Gastroesophageal sphincter (tissue), 3 donors: ENCODE measurements at regions not wholly inside any gene's neighbourhood (a gene's known extent, or its start where the extent isn't known, plus 50 kb on each side); places are given as distances from the start of the nearest gene placed in this dataset.

Source experiments
- EP300 ChIP-seq: sonication (generic); formaldehyde crosslinking; IDR thresholded peaks from one replicate; pipeline ENCODE4 v1.6.1; 2017; ENCODE audit warnings: antibody characterized with exemption, mild to moderate bottlenecking
- POLR2A ChIP-seq, 2 donors: fragments of 450-650 bp; IDR thresholded peaks; one replicate each; pipeline ENCODE4 v1.6.1; 2017; ENCODE audit warnings: antibody characterized with exemption in 2 of 2, mild to moderate bottlenecking in 2 of 2, moderate library complexity in 1 of 2
- POLR2AphosphoS5 ChIP-seq: sonication (generic); formaldehyde crosslinking; IDR thresholded peaks from one replicate; pipeline ENCODE4 v1.6.1; 2017; ENCODE audit warnings: antibody characterized with exemption
- TF ChIP-seq, protein P1 (sequence below), 4 experiments: fragments of 200-600 bp in 2 of 4; fragments of 450-650 bp in 2 of 4; sonication (generic) in 1 of 4; IDR thresholded peaks; one replicate each; pipeline ENCODE4 v1.5.1; 2017 to 2019; ENCODE audit warnings: antibody characterized with exemption in 4 of 4, mild to moderate bottlenecking in 2 of 4, moderate library complexity in 2 of 4

DNA sequence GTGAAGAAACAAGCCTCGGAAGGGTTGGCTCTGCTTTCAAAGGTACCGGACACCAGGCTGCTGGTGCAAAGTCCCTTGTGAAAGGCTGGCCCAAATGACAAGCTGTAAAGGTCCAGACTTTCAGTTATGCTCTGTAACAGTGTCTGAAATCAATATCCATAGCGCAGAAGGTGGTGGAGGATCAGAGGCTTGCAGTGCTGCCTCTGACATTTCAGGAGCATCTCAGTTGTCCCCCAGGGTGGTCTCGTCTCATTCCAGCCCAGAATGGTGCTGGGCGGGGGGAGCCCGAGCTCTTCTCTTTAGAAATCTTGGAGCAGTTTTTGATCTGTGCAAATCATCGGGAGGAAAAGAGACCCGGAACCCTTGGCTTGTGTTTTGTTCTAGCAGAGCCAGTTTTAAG lies 402.3 kb upstream of the RGMA start:
- TF ChIP-seq, protein P1, sequence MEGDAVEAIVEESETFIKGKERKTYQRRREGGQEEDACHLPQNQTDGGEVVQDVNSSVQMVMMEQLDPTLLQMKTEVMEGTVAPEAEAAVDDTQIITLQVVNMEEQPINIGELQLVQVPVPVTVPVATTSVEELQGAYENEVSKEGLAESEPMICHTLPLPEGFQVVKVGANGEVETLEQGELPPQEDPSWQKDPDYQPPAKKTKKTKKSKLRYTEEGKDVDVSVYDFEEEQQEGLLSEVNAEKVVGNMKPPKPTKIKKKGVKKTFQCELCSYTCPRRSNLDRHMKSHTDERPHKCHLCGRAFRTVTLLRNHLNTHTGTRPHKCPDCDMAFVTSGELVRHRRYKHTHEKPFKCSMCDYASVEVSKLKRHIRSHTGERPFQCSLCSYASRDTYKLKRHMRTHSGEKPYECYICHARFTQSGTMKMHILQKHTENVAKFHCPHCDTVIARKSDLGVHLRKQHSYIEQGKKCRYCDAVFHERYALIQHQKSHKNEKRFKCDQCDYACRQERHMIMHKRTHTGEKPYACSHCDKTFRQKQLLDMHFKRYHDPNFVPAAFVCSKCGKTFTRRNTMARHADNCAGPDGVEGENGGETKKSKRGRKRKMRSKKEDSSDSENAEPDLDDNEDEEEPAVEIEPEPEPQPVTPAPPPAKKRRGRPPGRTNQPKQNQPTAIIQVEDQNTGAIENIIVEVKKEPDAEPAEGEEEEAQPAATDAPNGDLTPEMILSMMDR (IDR thresholded peaks at IDR 0.05): no peak
- TF ChIP-seq POLR2A (IDR thresholded peaks at IDR 0.05) (no peak), EP300 (no peak), POLR2AphosphoS5 (no peak)
